IPS-18c (cell line): ENCODE measurements at regions not wholly inside any gene's neighbourhood (a gene's known extent, or its start where the extent isn't known, plus 50 kb on each side); places are given as distances from the start of the nearest gene placed in this dataset.
"Not testable (repeated sequence)": the region's sequence is repeated elsewhere in the genome, so short reads cannot be mapped to it uniquely, and the experiment has no call there.

Experiments
- H3K4me3 ChIP-seq: 2 replicates; pipeline ENCODE4 v1.7.0; 2013; ENCODE audit warnings: low read depth, mild to moderate bottlenecking, low read length, moderate library complexity; ENCODE audit not compliant: insufficient read depth
- H3K9me3 ChIP-seq: one replicate; pipeline ENCODE4 v1.6.1; 2013; ENCODE audit warnings: mild to moderate bottlenecking, low read length, moderate library complexity; ENCODE audit not compliant: control insufficient read depth, insufficient read depth

DNA sequence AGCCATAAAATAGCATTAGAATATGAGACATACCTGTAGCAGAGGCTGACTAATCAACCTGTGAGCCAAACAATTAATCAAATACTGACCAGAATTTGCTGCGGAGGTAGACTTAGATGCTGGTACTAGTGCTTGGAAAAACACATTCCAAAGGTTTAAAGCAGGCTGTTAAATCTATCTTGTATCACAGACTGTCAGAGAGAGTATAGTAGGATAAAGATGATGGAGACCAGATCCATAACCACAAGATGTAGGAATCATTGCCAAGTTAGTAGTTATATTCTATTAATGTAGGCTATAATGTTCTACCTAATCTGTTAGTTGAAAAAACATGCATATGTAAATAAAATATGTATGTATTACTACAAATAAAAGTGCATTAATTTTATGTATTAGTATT is 726.2 kb downstream of the SLC6A15 start:
- H3K4me3 ChIP-seq = no peak overlapping the region

DNA sequence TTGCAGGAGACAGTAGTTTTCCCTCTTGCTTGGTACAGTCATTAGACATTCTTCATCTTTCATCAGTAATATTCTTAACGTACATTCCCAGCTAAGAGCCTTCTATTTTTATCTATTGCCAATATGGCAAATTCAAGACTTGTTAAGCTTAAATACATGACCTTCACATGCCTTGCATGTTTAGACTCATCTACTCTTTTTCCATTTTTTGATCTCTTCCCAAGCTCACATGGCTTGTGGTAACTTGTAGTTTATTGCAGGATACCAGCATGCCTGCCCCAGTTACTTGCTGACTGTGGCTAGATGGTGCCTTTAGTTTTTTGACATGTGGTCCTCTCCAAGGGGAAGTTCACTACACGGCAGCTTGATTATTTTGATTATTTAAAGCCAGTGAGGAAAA is 729.0 kb downstream of the SLC6A15 start:
- H3K4me3 ChIP-seq = no peak overlapping the region
- no peaks in the 10 kb centered on the region for H3K9me3 ChIP-seq

More for the DNA sequence above, 726.2 kb downstream of the SLC6A15 start:
- H3K9me3 ChIP-seq = no peaks in the 10 kb centered on the region

DNA sequence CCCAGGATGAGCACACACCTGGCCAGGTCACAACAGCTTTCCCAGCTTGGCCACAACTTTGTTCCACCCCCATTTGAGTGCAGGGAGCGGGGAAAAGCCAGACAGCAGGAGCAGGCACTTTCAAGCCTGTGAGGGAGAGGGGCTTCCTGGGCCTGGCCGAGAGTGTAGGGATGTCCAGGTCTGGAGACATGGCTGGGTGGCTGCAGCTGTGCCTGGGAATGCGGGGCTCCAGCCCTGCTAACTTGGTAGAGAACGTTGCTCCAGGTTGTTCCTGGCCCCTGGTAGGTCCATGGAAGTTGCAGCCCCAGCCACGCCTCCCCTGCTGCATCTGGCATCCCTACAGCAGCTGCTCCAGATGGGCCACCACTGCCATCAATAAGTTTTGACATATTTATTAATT is 738.5 kb downstream of the SLC6A15 start:
- Histone ChIP-seq H3K9me3 (peaks cover 2% of the 10 kb centered on the region), H3K4me3 (no peak overlapping the region)

DNA sequence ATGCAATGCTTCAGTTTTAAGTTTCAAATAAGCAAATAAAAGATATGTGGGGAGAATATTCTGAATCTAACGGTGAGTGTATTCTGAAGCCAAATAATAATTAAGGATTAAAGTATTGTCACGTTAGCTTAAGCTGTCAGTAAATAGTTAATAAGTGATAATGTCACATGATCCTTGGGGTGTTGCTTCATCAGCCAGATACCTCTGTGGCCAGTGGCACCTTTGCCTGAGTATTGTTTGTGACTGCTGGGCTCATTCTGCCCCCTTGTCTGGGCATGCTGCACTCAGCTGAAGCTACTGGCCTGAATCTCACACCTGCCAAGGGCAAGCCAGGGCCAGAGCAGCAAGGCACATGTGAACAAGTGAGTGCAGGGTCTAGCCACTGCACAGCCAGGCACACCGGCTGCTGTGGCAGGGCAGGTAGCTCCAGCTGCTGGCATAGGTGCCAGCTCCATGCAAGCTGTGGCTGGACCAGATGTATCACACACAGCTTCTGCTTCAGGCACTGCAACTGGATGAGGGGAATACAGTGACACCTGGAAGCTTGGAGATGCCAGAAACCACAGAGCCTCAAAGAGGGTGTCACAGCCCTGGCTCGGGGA is 739.7 kb downstream of the SLC6A15 start:
- Histone ChIP-seq H3K4me3 (no peak overlapping the region), H3K9me3 (peaks cover 2% of the 10 kb centered on the region)

DNA sequence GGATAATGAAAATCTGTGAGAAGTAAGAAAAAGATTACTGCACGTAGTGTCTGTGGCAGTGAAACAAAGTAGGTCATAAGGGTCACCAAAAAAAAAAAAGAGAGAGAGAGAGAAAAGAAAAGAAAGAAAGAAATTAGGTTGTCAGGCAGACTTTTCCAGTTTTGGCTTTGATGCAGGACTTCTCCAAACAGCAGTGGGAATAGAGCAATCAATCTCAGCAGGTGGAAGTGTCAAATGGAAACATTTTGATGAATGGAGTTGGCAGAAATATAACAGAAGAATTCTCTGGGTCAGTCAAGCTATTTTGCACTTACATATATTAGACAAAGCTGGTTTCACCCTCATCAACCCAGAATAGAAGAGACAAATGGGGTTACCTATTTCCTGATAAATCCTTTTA is 745.8 kb downstream of the SLC6A15 start:
- H3K9me3 ChIP-seq = no peaks in the 10 kb centered on the region
- H3K4me3 ChIP-seq = no peak overlapping the region

DNA sequence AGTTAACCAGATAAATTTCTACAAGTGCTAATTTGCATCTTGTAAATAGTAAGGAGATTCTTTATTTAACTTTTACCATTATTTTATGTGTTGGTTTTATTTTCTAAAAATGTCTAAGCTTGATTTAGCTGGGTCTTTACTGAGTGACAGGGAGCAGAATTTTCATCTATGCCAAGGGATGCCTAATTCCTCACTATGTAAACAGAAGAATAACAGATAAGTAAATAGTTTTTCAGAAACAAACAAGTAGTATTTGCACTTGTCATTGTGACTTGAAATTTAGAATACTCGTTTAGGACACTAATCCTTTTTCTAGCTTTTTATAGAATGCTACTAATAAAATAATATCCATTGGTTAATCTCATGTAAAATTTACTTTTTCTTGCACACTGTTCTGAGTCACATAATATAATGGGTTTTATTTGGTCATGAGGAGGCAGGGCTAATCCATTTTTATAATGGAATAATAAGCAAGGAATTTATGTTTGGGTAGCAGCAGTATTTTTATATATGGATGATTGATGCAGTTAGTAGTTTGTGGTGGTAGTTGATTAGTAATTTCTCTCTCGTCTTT is 746.5 kb downstream of the SLC6A15 start:
- Histone ChIP-seq H3K9me3 (no peaks in the 10 kb centered on the region), H3K4me3 (no peak overlapping the region)

DNA sequence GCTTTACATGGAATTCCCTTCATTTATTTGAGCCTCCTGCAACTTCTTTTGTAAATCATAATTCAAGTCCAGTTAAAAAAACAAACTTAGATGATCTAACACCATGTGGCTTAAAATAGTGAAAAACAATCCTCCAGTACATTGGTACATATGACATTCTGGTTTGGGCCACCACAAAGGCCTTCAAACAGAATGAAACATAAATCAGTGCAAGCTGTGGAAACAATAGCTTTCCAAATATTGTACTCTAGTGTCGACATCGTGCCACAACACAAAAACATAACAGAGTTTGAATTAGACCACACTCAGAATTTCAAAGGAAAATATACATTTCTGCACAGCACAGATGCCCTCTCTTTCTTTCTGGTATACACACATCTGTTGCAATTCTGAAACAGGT is 751.3 kb downstream of the SLC6A15 start:
- no peak overlapping the region for H3K4me3 ChIP-seq

DNA sequence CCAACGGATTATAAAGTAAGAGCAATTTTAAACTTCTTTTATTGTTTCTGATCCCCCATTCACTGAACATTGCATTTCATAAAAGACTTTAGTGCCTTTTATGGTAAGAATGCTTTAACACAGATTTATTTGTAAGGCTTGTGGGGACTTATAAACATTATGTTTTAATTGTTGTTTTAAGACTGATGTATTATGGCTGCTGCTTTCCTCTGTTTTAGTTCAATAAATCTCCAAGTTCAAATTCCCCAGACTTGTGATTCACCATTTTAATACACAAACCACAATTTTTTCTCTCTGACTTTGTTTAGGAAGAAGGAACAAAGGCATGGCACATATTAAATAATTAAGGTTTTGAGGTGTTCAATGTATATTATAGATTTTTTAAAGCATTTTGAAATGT is 753.3 kb downstream of the SLC6A15 start:
- no peak overlapping the region for H3K4me3 ChIP-seq
- H3K9me3 ChIP-seq = no peaks in the 10 kb centered on the region

More for the DNA sequence above, 751.3 kb downstream of the SLC6A15 start:
- no peaks in the 10 kb centered on the region for H3K9me3 ChIP-seq

DNA sequence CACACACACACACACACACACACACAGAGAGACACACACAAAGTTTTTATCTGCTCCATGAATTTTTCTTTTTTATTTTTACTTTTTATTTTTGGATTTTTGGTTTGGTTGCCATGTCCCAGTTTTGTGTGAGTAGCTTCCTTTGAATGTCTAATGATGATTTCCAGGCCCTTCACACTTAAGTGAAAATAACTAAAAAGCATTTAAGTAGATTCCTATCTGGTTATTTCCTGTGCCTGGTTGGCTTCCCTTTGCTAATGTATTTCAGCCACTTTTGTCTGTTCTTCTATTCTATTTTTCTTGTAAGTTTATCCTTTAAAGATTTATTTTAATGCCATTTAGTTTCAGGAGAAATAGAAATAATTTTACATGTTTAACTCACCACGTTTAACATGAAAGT is 755.4 kb downstream of the SLC6A15 start:
- Histone ChIP-seq H3K4me3 (no peak overlapping the region), H3K9me3 (no peaks in the 10 kb centered on the region)

DNA sequence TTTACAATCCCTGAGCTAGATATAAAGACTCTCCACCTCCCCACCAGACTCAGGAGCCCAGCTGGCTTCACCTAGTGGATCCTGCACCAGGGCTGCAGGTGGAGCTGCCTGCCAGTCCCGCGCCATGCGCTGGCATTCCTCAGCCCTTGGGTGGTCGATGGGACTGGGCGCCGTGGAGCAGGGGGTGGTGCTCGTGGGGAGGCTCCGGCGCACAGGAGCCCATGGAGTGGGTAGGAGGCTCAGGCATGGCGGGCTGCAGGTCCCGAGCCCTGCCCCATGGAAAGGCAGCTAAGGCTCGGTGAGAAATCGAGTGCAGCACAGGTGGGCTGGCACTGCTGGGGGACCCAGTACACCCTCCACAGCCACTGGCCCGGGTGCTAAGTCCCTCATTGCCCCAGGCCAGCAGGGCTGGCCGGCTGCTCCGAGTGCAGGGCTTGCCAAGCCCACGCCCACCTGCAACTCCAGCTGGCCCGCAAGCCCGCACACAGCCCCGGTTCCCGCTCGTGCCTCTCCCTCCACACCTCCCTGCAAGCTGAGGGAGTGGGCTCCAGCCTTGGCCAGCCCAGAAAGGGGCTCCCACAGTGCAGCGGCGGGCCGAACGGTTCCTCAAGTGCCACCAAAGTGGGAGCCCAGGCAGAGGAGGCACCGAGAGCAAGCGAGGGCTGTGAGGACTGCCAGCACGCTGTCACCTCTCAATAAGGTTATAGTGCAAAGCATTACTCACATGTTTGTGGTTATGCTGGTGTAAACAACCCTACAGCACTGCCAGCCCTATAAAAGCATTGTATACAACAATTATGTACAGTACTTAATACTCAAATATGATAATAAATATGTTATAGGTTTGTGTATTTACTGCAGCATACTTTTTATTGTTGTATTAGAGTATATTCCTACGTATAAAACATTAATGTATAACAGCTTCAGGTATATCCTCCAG is 757.3 kb downstream of the SLC6A15 start:
- not testable (repeated sequence) for H3K4me3 ChIP-seq, H3K9me3 ChIP-seq

DNA sequence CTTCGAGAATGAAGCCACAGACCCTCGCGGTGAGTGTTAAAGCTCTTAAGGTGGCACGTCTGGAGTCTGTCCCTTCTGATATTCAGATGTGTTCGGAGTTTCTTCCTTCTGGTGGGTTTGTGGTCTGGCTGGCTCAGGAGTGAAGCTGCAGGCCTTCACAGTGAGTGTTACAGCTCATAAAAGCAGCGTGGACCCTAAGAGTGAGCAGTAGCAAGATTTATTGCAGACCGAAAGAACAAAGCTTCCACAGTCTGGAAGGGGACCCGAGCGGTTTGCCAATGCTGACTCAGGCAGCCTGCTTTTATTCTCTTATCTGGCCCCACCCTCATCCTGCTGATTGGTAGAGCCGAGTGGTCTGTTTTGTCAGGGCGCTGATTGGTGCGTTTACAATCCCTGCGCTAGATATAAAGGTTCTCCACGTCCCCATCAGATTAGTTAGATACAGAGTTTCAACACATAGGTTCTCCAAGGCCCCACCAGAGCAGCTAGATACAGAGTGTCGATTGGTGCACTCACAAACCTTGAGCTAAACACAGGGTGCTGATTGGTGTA is 758.1 kb downstream of the SLC6A15 start:
- not testable (repeated sequence) for H3K4me3 ChIP-seq

DNA sequence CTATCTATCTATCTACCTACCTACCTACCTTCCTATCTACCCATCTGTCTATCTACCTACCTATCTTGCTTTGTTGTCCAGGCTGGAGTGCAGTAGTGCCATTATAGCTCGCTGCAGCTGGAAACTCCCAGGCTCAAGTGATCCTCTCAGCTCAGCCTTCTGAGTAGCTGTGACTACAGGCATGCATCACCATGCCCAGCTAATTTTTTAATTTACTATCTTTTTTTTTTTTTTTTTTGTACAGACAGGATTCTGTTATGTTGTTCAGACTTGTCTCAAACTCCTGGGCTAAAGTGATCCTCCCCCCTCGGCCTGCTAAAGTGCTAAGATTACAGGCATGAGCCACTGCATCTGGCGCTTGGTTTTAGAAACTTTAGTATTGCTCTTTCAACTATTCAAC is 762.4 kb downstream of the SLC6A15 start:
- no peak overlapping the region for H3K4me3 ChIP-seq

More for the DNA sequence above, 758.1 kb downstream of the SLC6A15 start:
- not testable (repeated sequence) for H3K9me3 ChIP-seq

DNA sequence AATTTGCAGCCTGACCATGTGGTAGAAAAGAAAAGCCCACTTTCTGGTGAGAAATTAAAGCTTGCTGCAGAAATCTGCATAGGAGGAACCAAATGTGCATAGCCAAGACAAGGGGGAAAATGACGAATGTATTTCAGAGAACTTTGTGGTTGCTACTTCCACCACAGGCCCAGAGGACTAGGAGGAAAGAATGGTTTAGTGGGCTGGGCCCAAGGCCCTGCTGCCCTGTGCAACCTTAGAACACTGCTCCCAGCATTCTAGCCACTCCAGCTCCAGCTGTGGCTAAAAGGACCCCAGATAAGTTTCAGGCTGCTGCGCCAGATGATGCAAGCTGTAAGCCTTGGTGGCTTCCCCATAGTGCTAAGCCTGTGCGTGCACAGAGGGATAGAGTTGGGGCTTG is 764.3 kb downstream of the SLC6A15 start:
- Histone ChIP-seq H3K9me3 (no peaks in the 10 kb centered on the region), H3K4me3 (no peak overlapping the region)

More for the DNA sequence above, 762.4 kb downstream of the SLC6A15 start:
- no peaks in the 10 kb centered on the region for H3K9me3 ChIP-seq

DNA sequence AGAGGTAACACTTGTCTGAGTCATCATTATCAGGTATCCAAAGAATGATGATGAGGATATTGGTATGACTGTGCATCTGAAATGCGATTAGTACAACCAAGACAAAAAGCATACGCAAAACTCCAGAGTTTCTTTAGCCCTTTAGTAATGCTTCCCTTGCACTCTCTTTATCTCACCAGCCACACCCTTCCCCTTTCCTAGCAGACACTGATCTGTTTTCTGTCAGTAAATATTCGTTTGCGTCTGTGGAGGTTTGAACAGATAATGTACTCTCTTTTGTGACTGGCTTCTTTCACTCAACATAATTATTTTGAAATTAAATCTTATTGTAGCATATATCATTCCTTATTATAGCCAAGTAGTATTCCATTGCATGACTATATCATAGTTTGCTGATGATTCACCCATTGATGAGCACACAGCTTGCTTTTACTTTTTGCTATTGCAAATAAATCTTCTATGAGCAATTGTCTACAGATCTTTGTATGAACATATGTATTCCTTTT is 775.7 kb downstream of the SLC6A15 start:
- Histone ChIP-seq H3K4me3 (no peak overlapping the region), H3K9me3 (no peaks in the 10 kb centered on the region)

DNA sequence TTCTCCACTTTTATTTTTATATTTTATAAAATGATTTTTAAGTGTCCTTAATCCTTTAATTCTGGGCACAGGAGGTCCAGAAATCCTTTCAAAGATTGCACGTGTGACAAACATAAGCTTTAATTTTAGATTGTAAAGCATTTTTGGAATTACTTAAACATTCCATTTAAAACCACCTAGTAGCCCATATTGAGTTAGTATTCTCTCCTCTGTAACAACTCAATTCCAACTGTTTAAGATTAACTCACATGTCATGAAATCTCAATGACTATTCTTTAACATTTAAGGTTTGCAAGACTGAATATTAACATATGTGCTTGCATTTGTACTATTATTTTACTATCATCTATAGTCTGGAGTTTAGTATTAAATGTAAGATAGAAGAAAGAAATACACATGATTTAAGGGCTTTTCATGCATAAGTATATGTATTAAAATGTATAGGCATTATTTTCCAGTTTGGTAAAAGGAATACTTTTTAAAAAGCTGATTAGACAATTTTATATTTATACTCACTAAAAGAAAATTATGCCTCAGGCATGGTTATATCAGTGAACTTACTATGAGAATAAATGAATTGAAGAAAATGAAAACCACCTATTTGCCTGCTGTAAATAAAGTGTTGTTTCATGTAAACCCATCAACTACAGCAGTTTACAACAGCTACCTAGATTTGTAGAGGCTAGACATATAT is 776.9 kb downstream of the SLC6A15 start:
- Histone ChIP-seq H3K9me3 (no peaks in the 10 kb centered on the region), H3K4me3 (no peak overlapping the region)

DNA sequence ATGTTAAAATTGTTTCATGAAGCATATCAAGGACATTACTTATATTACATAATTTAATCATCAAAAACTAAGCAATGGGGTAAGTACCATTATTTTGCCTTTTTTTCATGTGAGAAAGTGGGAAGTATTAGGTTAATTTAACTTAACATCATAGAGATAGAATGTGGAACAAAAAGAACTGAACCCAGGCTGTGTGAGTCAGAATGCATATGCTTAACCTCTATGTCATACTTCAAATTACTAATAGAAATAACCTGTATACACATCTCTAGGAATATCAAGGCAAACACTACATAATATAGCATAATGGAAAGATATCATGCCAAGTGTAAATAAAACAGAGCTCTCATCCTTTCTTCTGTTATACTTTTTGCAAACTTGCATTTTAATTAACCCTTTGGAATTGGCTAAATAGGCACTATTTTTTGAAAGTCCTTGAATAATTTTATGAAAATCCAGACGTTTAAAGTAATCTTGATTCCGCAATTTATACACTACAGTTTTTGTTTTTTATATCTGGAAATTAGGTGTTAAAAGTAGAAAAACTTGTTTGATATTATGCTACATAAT is 777.7 kb downstream of the SLC6A15 start:
- Histone ChIP-seq H3K9me3 (no peaks in the 10 kb centered on the region), H3K4me3 (no peak overlapping the region)

DNA sequence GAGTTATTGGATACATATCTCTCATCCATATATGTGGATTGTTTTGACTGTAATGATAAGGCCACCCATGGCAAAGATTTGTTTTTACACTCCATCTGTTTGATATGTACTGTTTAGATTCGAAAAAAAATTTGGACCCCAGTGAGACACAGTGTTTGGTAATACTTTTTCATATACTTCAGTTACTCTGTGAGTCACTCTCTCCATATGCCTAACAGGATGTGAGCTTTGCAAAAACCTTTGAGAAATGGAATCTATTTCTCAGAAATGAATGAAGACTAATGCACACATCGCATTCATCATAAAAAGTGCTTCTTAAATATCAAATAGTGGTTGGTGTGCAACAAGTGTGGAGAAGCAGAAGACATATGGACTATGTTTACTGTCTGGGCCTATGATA is 781.5 kb downstream of the SLC6A15 start:
- no peak overlapping the region for H3K4me3 ChIP-seq

More for the DNA sequence above, 781.5 kb downstream of the SLC6A15 start:
- no peaks in the 10 kb centered on the region for H3K9me3 ChIP-seq
